ENCODE measurements at regions not wholly inside any gene's neighbourhood (a gene's known extent, or its start where the extent isn't known, plus 50 kb on each side); places are given as distances from the start of the nearest gene placed in this dataset.

DNA sequence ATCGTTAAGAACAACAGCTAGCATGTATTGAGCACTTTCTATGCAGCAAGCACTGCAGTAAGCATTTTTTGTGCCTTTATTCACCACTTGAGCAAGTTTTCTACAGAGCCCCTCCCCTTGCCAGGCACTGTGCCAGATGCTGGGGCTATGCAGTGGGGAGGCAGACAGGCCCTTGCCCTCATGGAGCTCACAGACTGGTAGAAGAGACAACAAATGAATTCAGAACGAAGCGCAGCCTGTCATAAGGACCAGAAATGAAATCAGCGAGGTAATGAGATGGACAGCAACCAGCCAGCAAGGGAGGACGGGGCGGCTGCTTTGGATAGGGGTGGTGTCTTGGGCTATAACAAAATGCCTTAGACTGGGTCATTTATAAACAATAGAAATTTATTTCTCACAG lies 68.8 kb downstream of the C9orf50 start:
- TF ChIP-seq, protein P1, sequence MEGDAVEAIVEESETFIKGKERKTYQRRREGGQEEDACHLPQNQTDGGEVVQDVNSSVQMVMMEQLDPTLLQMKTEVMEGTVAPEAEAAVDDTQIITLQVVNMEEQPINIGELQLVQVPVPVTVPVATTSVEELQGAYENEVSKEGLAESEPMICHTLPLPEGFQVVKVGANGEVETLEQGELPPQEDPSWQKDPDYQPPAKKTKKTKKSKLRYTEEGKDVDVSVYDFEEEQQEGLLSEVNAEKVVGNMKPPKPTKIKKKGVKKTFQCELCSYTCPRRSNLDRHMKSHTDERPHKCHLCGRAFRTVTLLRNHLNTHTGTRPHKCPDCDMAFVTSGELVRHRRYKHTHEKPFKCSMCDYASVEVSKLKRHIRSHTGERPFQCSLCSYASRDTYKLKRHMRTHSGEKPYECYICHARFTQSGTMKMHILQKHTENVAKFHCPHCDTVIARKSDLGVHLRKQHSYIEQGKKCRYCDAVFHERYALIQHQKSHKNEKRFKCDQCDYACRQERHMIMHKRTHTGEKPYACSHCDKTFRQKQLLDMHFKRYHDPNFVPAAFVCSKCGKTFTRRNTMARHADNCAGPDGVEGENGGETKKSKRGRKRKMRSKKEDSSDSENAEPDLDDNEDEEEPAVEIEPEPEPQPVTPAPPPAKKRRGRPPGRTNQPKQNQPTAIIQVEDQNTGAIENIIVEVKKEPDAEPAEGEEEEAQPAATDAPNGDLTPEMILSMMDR (IDR thresholded peaks at IDR 0.05) = no peak
- TF ChIP-seq POLR2A (IDR thresholded peaks at IDR 0.05) = no peak

Measured in heart left ventricle (tissue), 13 donors.